ENCODE measurements at regions not wholly inside any gene's neighbourhood (a gene's known extent, or its start where the extent isn't known, plus 50 kb on each side); places are given as distances from the start of the nearest gene placed in this dataset.

GRCh38 chr13:22194106-22194805 is 523.4 kb downstream of the FGF9 start:
- H3K27ac ChIP-seq (ENCODE audit: extremely low read depth, low read depth, low read length) = no peak overlapping the region

GRCh38 chr13:22195726-22196125 is 524.9 kb downstream of the FGF9 start:
- Histone ChIP-seq H3K9me3 (ENCODE audit: control insufficient read depth, insufficient read depth, low read depth, low read length) (no peaks in the 10 kb centered on the region), H3K4me3 (ENCODE audit: low read depth, low read length) (no peak overlapping the region), H3K36me3 (ENCODE audit: control insufficient read depth in 2 of 2, insufficient read depth in 1 of 2, low read length in 2 of 2) (no peaks in the 10 kb centered on the region), H3K27ac (ENCODE audit: extremely low read depth, low read depth, low read length) (no peak overlapping the region), H3K4me1 (ENCODE audit: control insufficient read depth, insufficient read depth, low read length) (no peaks in the 10 kb centered on the region)
- POLR2A ChIA-PET = no interaction called here
- TF ChIP-seq ZSCAN5A (tag by site-specific recombination; IDR thresholded peaks at IDR 0.05) (no peak), ZNF433 (tag by site-specific recombination; IDR thresholded peaks at IDR 0.05; ENCODE audit: low read depth) (no peak), ZNF10 (tag by site-specific recombination; IDR thresholded peaks at IDR 0.05) (no peak), REPIN1 (tag by site-specific recombination; IDR thresholded peaks at IDR 0.05; ENCODE audit: low read depth) (no peak), WT1 (tag by site-specific recombination; IDR thresholded peaks at IDR 0.05) (no peak), ZNF623 (tag by site-specific recombination; IDR thresholded peaks at IDR 0.05) (no peak), ZNF184 (tag by site-specific recombination; IDR thresholded peaks at IDR 0.05) (no peak), ZNF341 (tag by site-specific recombination; IDR thresholded peaks at IDR 0.05; ENCODE audit: low read depth) (no peak), ZNF223 (tag by site-specific recombination; IDR thresholded peaks at IDR 0.05) (no peak), ZBTB7A (tag by site-specific recombination; IDR thresholded peaks at IDR 0.05; ENCODE audit: low read depth) (no peak), ZNF366 (tag by site-specific recombination; conservative IDR thresholded peaks at IDR 0.05) (no peak), ZNF571 (tag by site-specific recombination; IDR thresholded peaks at IDR 0.05) (no peak), ZNF2 (tag by site-specific recombination; IDR thresholded peaks at IDR 0.05) (no peak), ZIC2 (tag by site-specific recombination; IDR thresholded peaks at IDR 0.05) (no peak), ZNF660 (tag by site-specific recombination; IDR thresholded peaks at IDR 0.05) (no peak), ZNF16 (tag by site-specific recombination; IDR thresholded peaks at IDR 0.05; ENCODE audit: low read depth) (no peak)
- CTCF ChIA-PET = no interaction called here

More at GRCh38 chr13:22194106-22194805, 523.4 kb downstream of the FGF9 start:
- ChIA-PET CTCF (no interaction called here), POLR2A (no interaction called here)
- Histone ChIP-seq H3K4me1 (ENCODE audit: control insufficient read depth, insufficient read depth, low read length) (peaks cover 3% of the 10 kb centered on the region; the same call in 1 of the 2 replicates), H3K9me3 (ENCODE audit: control insufficient read depth, insufficient read depth, low read depth, low read length) (no peaks in the 10 kb centered on the region), H3K36me3 (ENCODE audit: control insufficient read depth in 2 of 2, insufficient read depth in 1 of 2, low read length in 2 of 2) (no peaks in the 10 kb centered on the region), H3K4me3 (ENCODE audit: low read depth, low read length) (no peak overlapping the region)
- TF ChIP-seq ZNF830 (tag by site-specific recombination; IDR thresholded peaks at IDR 0.05; ENCODE audit: low read depth) = no peak

GRCh38 chr13:22196777-22197176 is 525.9 kb downstream of the FGF9 start:
- no peak overlapping the region for H3K4me3 ChIP-seq (ENCODE audit: low read depth, low read length)
- H3K4me1 ChIP-seq (ENCODE audit: control insufficient read depth, insufficient read depth, low read length) = no peaks in the 10 kb centered on the region
- no peaks in the 10 kb centered on the region for H3K36me3 ChIP-seq (ENCODE audit: control insufficient read depth in 2 of 2, insufficient read depth in 1 of 2, low read length in 2 of 2)
- ChIA-PET CTCF (no interaction called here), POLR2A (no interaction called here)
- H3K9me3 ChIP-seq (ENCODE audit: control insufficient read depth, insufficient read depth, low read depth, low read length) = no peaks in the 10 kb centered on the region
- H3K27ac ChIP-seq (ENCODE audit: extremely low read depth, low read depth, low read length) = no peak overlapping the region
- TF ChIP-seq GLI2 (tag by site-specific recombination; IDR thresholded peaks at IDR 0.05; ENCODE audit: borderline replicate concordance, low read depth) = no peak
- TF ChIP-seq ZNF350 (tag by site-specific recombination; IDR thresholded peaks at IDR 0.05) = no peak
- no peak for TF ChIP-seq ZNF37A (tag by site-specific recombination; IDR thresholded peaks at IDR 0.05)
- TF ChIP-seq ZBTB7A (tag by site-specific recombination; IDR thresholded peaks at IDR 0.05; ENCODE audit: low read depth) = no peak
- no peak for TF ChIP-seq SP7 (tag by site-specific recombination; IDR thresholded peaks at IDR 0.05)
- no peak for TF ChIP-seq ZNF560 (tag by site-specific recombination; IDR thresholded peaks at IDR 0.05; ENCODE audit: borderline replicate concordance)
- TF ChIP-seq SCRT2 (tag by site-specific recombination; IDR thresholded peaks at IDR 0.05) = no peak
- no peak for TF ChIP-seq ZNF416 (tag by site-specific recombination; IDR thresholded peaks at IDR 0.05)
- no peak for TF ChIP-seq KLF17 (tag by site-specific recombination; IDR thresholded peaks at IDR 0.05)
- no peak for TF ChIP-seq ZNF426 (tag by site-specific recombination; IDR thresholded peaks at IDR 0.05)
- no peak for TF ChIP-seq ZBTB49 (tag by site-specific recombination; IDR thresholded peaks at IDR 0.05; ENCODE audit: low read depth)
- no peak for TF ChIP-seq ZSCAN23 (tag by site-specific recombination; IDR thresholded peaks at IDR 0.05)
